IMR-90 (cell line): ENCODE measurements at regions not wholly inside any gene's neighbourhood (a gene's known extent, or its start where the extent isn't known, plus 50 kb on each side); places are given as distances from the start of the nearest gene placed in this dataset.

Experiments used
- ATAC-seq: fragments of 200-7000 bp; cut with Tn5 transposase; 2 replicates; pipeline ENCODE4 v1.9.1; 2020; ENCODE audit warnings: low read depth, mild to moderate bottlenecking, moderate library complexity
- BruUV-seq: library from RNA; stranded (reverse); fragments of 400-500 nt; replicated peaks from 2 replicates; lab custom pipeline; 2021; lab: Mats Ljungman, UMichigan
- CTCF ChIA-PET: fragments of 300-600 bp; formaldehyde crosslinking; extraction: SDS; loops from one replicate; lab custom pipeline; 2021; ENCODE audit warnings: antibody characterized with exemption; lab: Yijun Ruan, JAX
- POLR2A ChIA-PET: fragments of 300-600 bp; sonication (Branson Sonifier 250); formaldehyde crosslinking; loops from one replicate; lab custom pipeline; 2022; ENCODE audit warnings: antibody characterized with exemption; ENCODE audit not compliant: unreplicated experiment; lab: Charles Lee
- DNase-seq: peaks from one replicate; pipeline ENCODE4 v3.0.0; 2013
- H2AFZ ChIP-seq: replicated peaks from 2 replicates; pipeline ENCODE3; 2013; ENCODE audit warnings: low read length, mild to moderate bottlenecking; ENCODE audit not compliant: poor library complexity
- H2AK5ac ChIP-seq: 2 replicates; pipeline ENCODE4 v1.6.1; 2013; ENCODE audit warnings: low read depth, low read length, inconsistent platforms
- H2AK9ac ChIP-seq: replicated peaks from 2 replicates; pipeline ENCODE3; 2013; ENCODE audit warnings: mild to moderate bottlenecking, low read depth, low read length, moderate library complexity; ENCODE audit not compliant: poor library complexity
- H2BK120ac ChIP-seq: 2 replicates; pipeline ENCODE4 v1.6.1; 2013; ENCODE audit warnings: low read depth, low read length, inconsistent platforms
- H2BK15ac ChIP-seq: 3 replicates; pipeline ENCODE4 v1.6.1; 2013; ENCODE audit warnings: low read depth, low read length, inconsistent platforms
- H2BK20ac ChIP-seq: 2 replicates; pipeline ENCODE4 v1.6.1; 2013; ENCODE audit warnings: low read depth, mild to moderate bottlenecking, inconsistent platforms, low read length, moderate library complexity
- H2BK5ac ChIP-seq: 2 replicates; pipeline ENCODE4 v1.6.1; 2013; ENCODE audit warnings: mild to moderate bottlenecking, low read depth, low read length, inconsistent platforms; ENCODE audit not compliant: poor library complexity, severe bottlenecking
- H3K14ac ChIP-seq: replicated peaks from 2 replicates; pipeline ENCODE4 v1.6.1; 2013; ENCODE audit warnings: low read depth, low read length, inconsistent platforms
- H3K18ac ChIP-seq: 2 replicates; pipeline ENCODE4 v1.6.1; 2013; ENCODE audit warnings: low read depth, low read length, control low read depth
- H3K23ac ChIP-seq: 2 replicates; pipeline ENCODE4 v1.6.1; 2013; ENCODE audit warnings: low read depth, low read length, inconsistent platforms
- H3K27ac ChIP-seq: 2 replicates; pipeline ENCODE4 v1.5.1; 2013; ENCODE audit warnings: mild to moderate bottlenecking, control low read depth, low read length; ENCODE audit not compliant: insufficient read depth
- H3K27me3 ChIP-seq: 2 replicates; pipeline ENCODE4 v1.6.1; 2013; ENCODE audit warnings: low read length; ENCODE audit not compliant: control insufficient read depth, insufficient read depth
- H3K36me3 ChIP-seq: 2 replicates; pipeline ENCODE4 v1.6.1; 2013; ENCODE audit warnings: low read length, mixed read lengths; ENCODE audit not compliant: control insufficient read depth, insufficient read depth
- H3K4ac ChIP-seq: 2 replicates; pipeline ENCODE4 v1.6.1; 2013; ENCODE audit warnings: low read depth, low read length, inconsistent platforms
- H3K4me1 ChIP-seq: 2 replicates; pipeline ENCODE4 v1.6.1; 2013; ENCODE audit warnings: low read length, mixed read lengths; ENCODE audit not compliant: control insufficient read depth, insufficient read depth
- H3K4me2 ChIP-seq: 2 replicates; pipeline ENCODE4 v1.6.1; 2013; ENCODE audit warnings: low read depth, mild to moderate bottlenecking, control low read depth, low read length, moderate library complexity
- H3K4me3 ChIP-seq: 2 replicates; pipeline ENCODE4 v1.5.1; 2013; ENCODE audit warnings: low read depth, mild to moderate bottlenecking, control low read depth, low read length, moderate library complexity; ENCODE audit not compliant: insufficient read depth
- H3K56ac ChIP-seq: 2 replicates; pipeline ENCODE4 v1.6.1; 2013; ENCODE audit warnings: low read length, inconsistent platforms; ENCODE audit not compliant: insufficient read depth; ENCODE audit errors: extremely low read depth
- H3K79me1 ChIP-seq, 2 experiments: 2 replicates each; pipeline ENCODE4 v1.6.1; 2013; ENCODE audit warnings: low read length in 2 of 2, inconsistent platforms in 1 of 2, low read depth in 1 of 2
- H3K9ac ChIP-seq: 2 replicates; pipeline ENCODE4 v1.6.1; 2013; ENCODE audit warnings: low read depth, low read length, control low read depth
- H3K9me1 ChIP-seq: 2 replicates; pipeline ENCODE4 v1.6.1; 2013; ENCODE audit warnings: low read length, inconsistent platforms; ENCODE audit not compliant: insufficient read depth
- H3K9me3 ChIP-seq: 2 replicates; pipeline ENCODE4 v1.6.1; 2013; ENCODE audit warnings: low read length; ENCODE audit not compliant: control insufficient read depth, insufficient read depth
- H4K20me1 ChIP-seq: 2 replicates; pipeline ENCODE4 v1.6.1; 2013; ENCODE audit warnings: low read length, inconsistent platforms; ENCODE audit not compliant: insufficient read depth
- H4K5ac ChIP-seq: 2 replicates; pipeline ENCODE4 v1.6.1; 2013; ENCODE audit warnings: mild to moderate bottlenecking, low read depth, low read length, control low read depth
- H4K8ac ChIP-seq, 2 experiments: 2 replicates each; pipeline ENCODE4 v1.6.1; 2013; ENCODE audit warnings: low read depth in 2 of 2, low read length in 2 of 2, control low read depth in 1 of 2, inconsistent platforms in 1 of 2
- H4K91ac ChIP-seq: 2 replicates; pipeline ENCODE4 v1.6.1; 2013; ENCODE audit warnings: low read depth, low read length, inconsistent platforms; ENCODE audit not compliant: insufficient read depth
- CHD1 ChIP-seq: IDR thresholded peaks from 2 replicates; pipeline ENCODE4 v1.6.1; 2012; ENCODE audit warnings: low read depth, low read length, improper control_type of control experiment
- FOS ChIP-seq: fragments of 150-350 bp; IDR thresholded peaks from 2 replicates; pipeline ENCODE4 v1.6.1; 2016; ENCODE audit warnings: low read depth, low read length
- MAFK ChIP-seq: IDR thresholded peaks from 2 replicates; pipeline ENCODE4 v1.6.1; 2012; ENCODE audit warnings: low read depth, low read length, improper control_type of control experiment
- NFE2L2 ChIP-seq: fragments of 150-350 bp; IDR thresholded peaks from 2 replicates; pipeline ENCODE4 v1.6.1; 2016; ENCODE audit warnings: low read depth, mild to moderate bottlenecking, low read length
- POLR2A ChIP-seq: IDR thresholded peaks from 2 replicates; pipeline ENCODE4 v1.6.1; 2012; ENCODE audit warnings: mild to moderate bottlenecking, low read depth, low read length
- RAD21 ChIP-seq: IDR thresholded peaks from 2 replicates; pipeline ENCODE4 v1.6.1; 2012; ENCODE audit warnings: low read length, improper control_type of control experiment
- RCOR1 ChIP-seq: IDR thresholded peaks from 2 replicates; pipeline ENCODE4 v1.6.1; 2012; ENCODE audit warnings: mild to moderate bottlenecking, low read length, improper control_type of control experiment; ENCODE audit not compliant: insufficient replicate concordance
- WGBS, 2 experiments: methylation state at CpG; one replicate each; pipeline versions ENCODE4 v1.1.5 to v1.1.7; 2013; ENCODE audit warnings: missing lambda C conversion rate in 2 of 2; ENCODE audit not compliant: insufficient read length in 1 of 2; ENCODE audit errors: extremely low coverage in 2 of 2; 5-methylcytosine and 5-hydroxymethylcytosine counted together
- dilution Hi-C: fragments of 300-500 bp; cut with HindIII; formaldehyde crosslinking; loops from one replicate; pipeline ENCODE4 v1.14.3; 2018; ENCODE audit warnings: low sequenced_read_pairs; ENCODE audit not compliant: unreplicated experiment
- in situ Hi-C: fragments of 300-500 bp; cut with MboI; formaldehyde crosslinking; loops from 3 replicates; pipeline ENCODE4 v1.14.3; 2019; ENCODE audit warnings: low sequenced_read_pairs, inconsistent platforms, mixed read lengths
- intact Hi-C: fragments of 100-400 bp; cut with micrococcal nuclease; formaldehyde crosslinking; loops from 2 replicates; pipeline ENCODE4 v1.10.0; 2022
- TF ChIP-seq, protein P1 (sequence below): fragments of 150-350 bp; IDR thresholded peaks from 2 replicates; pipeline ENCODE4 v1.6.1; 2017; ENCODE audit warnings: mild to moderate bottlenecking, antibody characterized with exemption, low read length, low read depth

DNA sequence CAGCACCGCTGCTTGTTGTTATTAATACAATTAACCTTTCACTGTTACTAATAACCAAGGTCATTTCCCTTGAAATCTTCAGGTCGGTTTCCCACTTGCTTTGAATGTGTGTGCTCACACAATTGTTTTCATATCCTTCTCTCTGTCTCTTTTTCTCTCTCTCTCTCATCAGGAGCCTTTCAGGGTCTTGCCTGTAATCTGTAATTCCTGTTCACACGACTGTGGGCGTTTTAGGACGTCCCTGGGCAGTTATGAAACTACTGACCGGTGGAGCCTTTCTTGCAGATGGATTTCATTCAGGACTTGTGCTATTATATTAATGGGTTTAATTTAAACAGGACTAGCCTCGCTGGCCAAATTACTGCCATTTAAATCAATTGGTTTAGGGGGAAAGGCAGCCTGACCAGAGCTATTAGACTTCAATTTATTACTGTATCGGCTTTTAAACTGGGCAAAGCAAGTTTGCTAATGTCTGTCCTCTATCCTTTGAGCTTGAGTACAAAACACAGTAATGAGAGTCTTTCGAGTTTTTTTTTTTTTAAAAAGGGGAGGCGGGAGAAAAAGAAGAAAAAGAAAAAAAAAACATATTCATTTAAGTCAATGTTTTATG lies 316.0 kb upstream of the TLE4 start:
- Histone ChIP-seq H3K18ac (no peak overlapping the region), H2AFZ (no peak overlapping the region), H2BK20ac (no peak overlapping the region), H3K9me1 (no peaks in the 10 kb centered on the region), H3K56ac (no peak overlapping the region), H3K36me3 (no peaks in the 10 kb centered on the region), H3K9ac (no peak overlapping the region), H3K4ac (no peak overlapping the region), H4K5ac (no peak overlapping the region), H3K4me3 (no peak overlapping the region), H3K14ac (no peak overlapping the region), H3K9me3 (no peaks in the 10 kb centered on the region), H3K4me2 (no peak overlapping the region), H2BK5ac (no peak overlapping the region), H3K79me1 (no peaks in the 10 kb centered on the region), H4K8ac (no peak overlapping the region), H3K4me1 (no peaks in the 10 kb centered on the region), H4K91ac (no peak overlapping the region), H3K27me3 (peaks cover 6% of the 10 kb centered on the region; the same call in 1 of the 2 replicates), H2AK5ac (no peak overlapping the region), H3K27ac (no peak overlapping the region), H2BK120ac (no peak overlapping the region), H3K23ac (no peak overlapping the region), H2AK9ac (no peak overlapping the region), H4K20me1 (no peaks in the 10 kb centered on the region), H2BK15ac (no peak overlapping the region)
- no peak for DNase-seq
- intact Hi-C loops = no loop called here
- BruUV-seq = no TSS peak
- ChIA-PET POLR2A (no interaction called here), CTCF (interaction anchor here (1.0 to 1.2 kb wide), 4 partner anchors 31 to 653 kb away, joined by 3 to 6 read pairs (median 3); partner anchors contain the start of gene TLE4)
- in situ Hi-C loops = no loop called here
- no peak for TF ChIP-seq RAD21
- no peak for TF ChIP-seq FOS
- TF ChIP-seq NFE2L2 = no peak
- no peak for TF ChIP-seq CHD1
- TF ChIP-seq, protein P1, sequence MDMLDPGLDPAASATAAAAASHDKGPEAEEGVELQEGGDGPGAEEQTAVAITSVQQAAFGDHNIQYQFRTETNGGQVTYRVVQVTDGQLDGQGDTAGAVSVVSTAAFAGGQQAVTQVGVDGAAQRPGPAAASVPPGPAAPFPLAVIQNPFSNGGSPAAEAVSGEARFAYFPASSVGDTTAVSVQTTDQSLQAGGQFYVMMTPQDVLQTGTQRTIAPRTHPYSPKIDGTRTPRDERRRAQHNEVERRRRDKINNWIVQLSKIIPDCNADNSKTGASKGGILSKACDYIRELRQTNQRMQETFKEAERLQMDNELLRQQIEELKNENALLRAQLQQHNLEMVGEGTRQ = no peak
- TF ChIP-seq MAFK = no peak
- TF ChIP-seq RCOR1 = no peak
- no peak for TF ChIP-seq POLR2A
- dilution Hi-C loops = no loop called here
- WGBS, 2 experiments = no CpG with 5 or more reads among the region's 10 CpGs
- no peak for ATAC-seq
